ENCODE measurements at regions not wholly inside any gene's neighbourhood (a gene's known extent, or its start where the extent isn't known, plus 50 kb on each side); places are given as distances from the start of the nearest gene placed in this dataset.

GRCh38 chr20:60751826-60752225 lies 500.2 kb upstream of the CDH4 start:
- Mint-ChIP-seq H3K36me3 (ENCODE audit: low read depth) (no peaks in the 10 kb centered on the region), H3K27me3 (ENCODE audit: low read depth, poor library complexity) (peaks cover 8% of the 10 kb centered on the region), H3K4me1 (peaks cover 13% of the 10 kb centered on the region), H3K27ac (no peak overlapping the region), H3K4me3 (no peak overlapping the region), H3K9me3 (peaks cover 8% of the 10 kb centered on the region)
- TF ChIP-seq CTCF (IDR thresholded peaks at IDR 0.05), result no peak
- no peak for DNase-seq

GRCh38 chr20:60752741-60753420 lies 499.2 kb upstream of the CDH4 start:
- Mint-ChIP-seq H3K4me1 (peaks cover 13% of the 10 kb centered on the region), H3K4me3 (no peak overlapping the region), H3K27ac (no peak overlapping the region), H3K9me3 (peaks cover 8% of the 10 kb centered on the region), H3K36me3 (ENCODE audit: low read depth) (no peaks in the 10 kb centered on the region), H3K27me3 (ENCODE audit: low read depth, poor library complexity) (peaks cover 8% of the 10 kb centered on the region)
- no peak for DNase-seq
- TF ChIP-seq CTCF (IDR thresholded peaks at IDR 0.05), result no peak

GRCh38 chr20:60754856-60755255 lies 497.2 kb upstream of the CDH4 start:
- Mint-ChIP-seq H3K9me3 (peaks cover 4% of the 10 kb centered on the region), H3K36me3 (ENCODE audit: low read depth) (no peaks in the 10 kb centered on the region), H3K27ac (no peak overlapping the region), H3K4me1 (peaks cover 13% of the 10 kb centered on the region), H3K4me3 (no peak overlapping the region), H3K27me3 (ENCODE audit: low read depth, poor library complexity) (peaks cover 6% of the 10 kb centered on the region)
- DNase-seq, result no peak
- TF ChIP-seq CTCF (IDR thresholded peaks at IDR 0.05), result no peak

- DNase-seq, result no peak
- no peaks in the 10 kb centered on the region for H3K9me3 Mint-ChIP-seq
Measured at GRCh38 chr20:60759651-60760050, 492.4 kb upstream of the CDH4 start.

GRCh38 chr20:60760256-60761000 lies 491.6 kb upstream of the CDH4 start:
- Mint-ChIP-seq H3K27me3 (ENCODE audit: low read depth, poor library complexity) (peaks cover 9% of the 10 kb centered on the region), H3K9me3 (no peaks in the 10 kb centered on the region), H3K27ac (no peak overlapping the region), H3K4me1 (no peaks in the 10 kb centered on the region), H3K36me3 (ENCODE audit: low read depth) (no peaks in the 10 kb centered on the region), H3K4me3 (no peak overlapping the region)
- TF ChIP-seq CTCF (IDR thresholded peaks at IDR 0.05), result no peak
- no peak for DNase-seq

More at GRCh38 chr20:60759651-60760050, 492.4 kb upstream of the CDH4 start:
- Mint-ChIP-seq H3K27ac (no peak overlapping the region), H3K27me3 (ENCODE audit: low read depth, poor library complexity) (peaks cover 9% of the 10 kb centered on the region), H3K36me3 (ENCODE audit: low read depth) (no peaks in the 10 kb centered on the region), H3K4me1 (no peaks in the 10 kb centered on the region), H3K4me3 (no peak overlapping the region)
- TF ChIP-seq CTCF (IDR thresholded peaks at IDR 0.05), result no peak
